Endometrium (tissue), 2 donors: ENCODE measurements at regions not wholly inside any gene's neighbourhood (a gene's known extent, or its start where the extent isn't known, plus 50 kb on each side); places are given as distances from the start of the nearest gene placed in this dataset.

Experiments
- FAIRE-seq: peaks from 2 replicates; lab custom pipeline; 2012; peaks lifted over from hg19 to GRCh38; lab: Jason Lieb, UNC
- donor health status: control.
- donor health status: control.

- peak; percentile 61 for FAIRE-seq
These were observed 319.5 kb upstream of the OBI1 start for GRCh38 chr13:78978381-78978998.

- no peak for FAIRE-seq
These were observed 318.4 kb upstream of the OBI1 start for GRCh38 chr13:78977311-78977710.

DNA sequence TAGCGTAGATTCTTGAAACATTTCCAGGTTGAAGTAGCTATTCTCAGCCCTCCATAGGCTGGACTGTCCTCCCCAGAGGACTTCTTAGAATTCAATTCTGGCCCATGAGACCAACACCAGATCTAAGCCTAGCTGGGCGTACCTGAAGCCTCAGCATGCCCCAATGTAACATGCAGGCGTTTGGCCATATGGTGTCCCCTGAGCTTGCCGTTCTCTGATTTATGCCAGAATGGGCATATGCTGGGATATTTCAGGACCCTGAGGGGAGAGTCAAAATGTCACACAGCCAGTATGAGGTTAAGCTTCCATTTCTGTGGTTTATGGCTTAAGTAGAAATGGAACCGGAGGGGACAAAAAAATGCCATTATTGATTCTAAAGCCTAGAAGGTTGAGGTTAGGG, 317.7 kb upstream of the OBI1 start:
- FAIRE-seq, result no peak

DNA sequence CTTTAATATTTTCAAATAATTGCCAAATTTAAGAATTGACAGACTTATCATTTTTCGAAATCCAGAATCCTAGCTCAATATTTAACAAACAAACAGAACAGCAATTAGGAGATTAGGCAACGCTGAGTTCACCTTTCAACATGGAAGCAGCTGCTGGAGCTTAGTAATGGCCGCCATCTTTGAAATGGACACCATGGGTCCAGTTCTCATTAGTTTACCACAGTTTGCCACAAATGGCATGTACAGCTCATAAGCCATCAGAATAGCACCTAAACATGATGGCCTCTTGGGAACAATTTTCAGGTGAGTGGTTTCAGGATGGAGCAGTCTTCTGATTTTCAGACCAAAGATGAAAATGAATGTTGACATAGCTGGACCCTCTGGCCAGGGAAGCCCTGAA, 313.6 kb upstream of the OBI1 start:
- FAIRE-seq, result no peak

- no peak for FAIRE-seq
These were observed 312.5 kb upstream of the OBI1 start for GRCh38 chr13:78971355-78972025.

- no peak for FAIRE-seq
These were observed 301.9 kb upstream of the OBI1 start for GRCh38 chr13:78960881-78961280.

- FAIRE-seq, result no peak
These were observed 299.1 kb upstream of the OBI1 start for GRCh38 chr13:78958006-78958405.

DNA sequence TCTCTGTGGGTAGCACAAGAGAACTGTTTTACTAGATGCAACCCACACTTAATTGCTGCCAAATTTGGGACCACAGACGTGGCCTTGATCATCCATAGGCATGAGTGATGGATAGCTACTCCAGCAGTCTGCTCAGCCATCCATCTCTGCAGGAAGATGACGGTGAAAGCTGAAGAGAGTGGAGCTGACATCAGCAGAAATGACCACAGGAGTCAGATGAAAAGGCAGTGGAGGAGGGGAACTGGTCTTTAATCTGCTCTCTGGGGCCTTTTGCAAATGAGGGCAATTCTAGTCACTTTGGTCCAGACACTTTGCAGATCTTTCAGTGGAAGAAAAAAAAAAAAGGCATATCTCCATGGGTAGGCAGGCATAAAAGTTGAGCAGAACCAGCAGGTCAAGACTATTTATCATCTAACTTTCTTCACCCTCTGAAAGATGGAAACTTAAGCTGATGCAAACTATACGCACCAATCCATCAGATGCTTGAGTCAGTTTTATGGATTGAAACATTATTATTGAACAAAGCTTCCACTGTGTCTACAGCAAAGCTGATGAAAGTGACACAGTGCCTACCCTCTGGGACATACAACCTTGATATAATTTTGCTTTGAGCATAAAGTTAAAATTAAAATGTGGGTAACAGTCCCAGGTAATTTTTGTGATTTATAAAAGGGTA, 281.6 kb upstream of the OBI1 start:
- FAIRE-seq, result no peak

GRCh38 chr13:78934336-78934735, 275.4 kb upstream of the OBI1 start:
- FAIRE-seq, result no peak

- FAIRE-seq, result no peak
These were observed 256.1 kb upstream of the OBI1 start for GRCh38 chr13:78915015-78915414.

DNA sequence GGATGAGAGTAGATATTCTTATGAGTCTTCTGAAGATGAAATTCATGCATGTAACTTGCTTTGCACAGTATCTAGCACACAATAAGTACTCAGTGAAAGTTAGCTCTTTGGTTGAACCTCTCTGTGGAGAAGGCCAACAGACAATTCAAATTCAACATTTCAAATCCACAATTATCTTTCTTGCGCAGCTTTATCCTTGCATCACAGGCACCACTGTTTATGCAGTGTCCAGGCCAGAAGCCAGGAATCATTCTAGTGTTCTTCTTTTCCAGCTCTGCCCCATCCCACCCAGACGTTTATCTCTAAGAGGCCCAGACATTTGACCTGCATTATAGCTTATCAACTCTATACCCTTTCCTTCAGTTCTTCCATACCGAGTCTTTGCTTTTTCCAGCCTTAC, 254.7 kb upstream of the OBI1 start:
- FAIRE-seq, result no peak

DNA sequence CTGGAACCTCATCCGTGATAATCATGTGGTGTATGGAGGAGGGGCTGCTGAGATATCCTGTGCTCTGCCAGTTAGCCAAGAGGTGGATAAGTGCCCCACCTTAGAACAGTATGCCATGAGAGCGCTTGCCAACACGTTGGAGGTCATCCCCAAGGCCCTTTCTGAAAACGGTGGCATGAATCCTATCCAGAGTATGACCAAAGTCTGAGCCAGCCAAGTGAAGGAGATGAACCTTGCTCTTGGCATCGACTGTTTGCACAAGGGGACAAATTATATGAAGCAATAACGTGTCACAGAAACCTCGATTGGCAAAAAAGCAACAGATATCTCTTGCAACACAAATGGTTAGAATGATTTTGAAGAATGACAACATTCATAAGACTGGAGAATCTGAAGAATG, 251.2 kb upstream of the OBI1 start:
- no peak for FAIRE-seq

DNA sequence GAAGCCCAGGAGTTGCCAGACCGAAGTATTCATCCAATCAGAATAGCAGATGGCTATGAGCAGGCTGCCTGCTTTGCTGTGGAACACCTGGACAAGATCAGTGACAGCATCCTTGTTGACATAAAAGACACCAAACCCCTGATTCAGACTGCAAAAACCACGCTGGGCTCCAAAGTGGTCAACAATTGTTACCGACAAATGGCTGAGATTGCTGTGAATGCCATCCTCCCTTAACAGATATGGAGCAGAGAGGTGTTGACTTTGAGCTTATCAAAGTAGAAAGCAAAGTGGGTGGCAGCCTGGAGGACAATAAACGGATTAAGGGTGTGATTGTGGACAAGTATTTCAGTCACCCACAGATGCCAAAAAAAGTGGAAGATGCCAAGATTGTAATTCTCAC, 250.3 kb upstream of the OBI1 start:
- no peak for FAIRE-seq

DNA sequence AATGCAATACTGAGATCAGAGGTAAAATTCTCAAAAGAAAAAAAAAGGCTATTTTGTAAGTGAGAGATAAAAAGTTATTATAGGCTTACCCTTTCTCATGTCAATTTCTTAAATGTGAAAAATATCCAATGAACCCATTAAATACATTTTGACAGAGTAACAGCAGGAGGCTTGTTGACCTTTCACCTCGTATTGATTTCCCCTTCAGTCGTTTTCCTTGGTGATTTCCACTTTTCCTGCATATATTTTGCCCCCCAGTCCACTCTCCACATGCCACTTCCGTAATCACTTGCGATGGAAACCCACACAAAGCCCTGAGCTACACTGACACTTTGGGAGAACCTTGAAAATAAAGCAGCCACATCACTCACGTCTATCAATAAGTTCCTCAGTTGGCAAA, 248.1 kb upstream of the OBI1 start:
- no peak for FAIRE-seq

DNA sequence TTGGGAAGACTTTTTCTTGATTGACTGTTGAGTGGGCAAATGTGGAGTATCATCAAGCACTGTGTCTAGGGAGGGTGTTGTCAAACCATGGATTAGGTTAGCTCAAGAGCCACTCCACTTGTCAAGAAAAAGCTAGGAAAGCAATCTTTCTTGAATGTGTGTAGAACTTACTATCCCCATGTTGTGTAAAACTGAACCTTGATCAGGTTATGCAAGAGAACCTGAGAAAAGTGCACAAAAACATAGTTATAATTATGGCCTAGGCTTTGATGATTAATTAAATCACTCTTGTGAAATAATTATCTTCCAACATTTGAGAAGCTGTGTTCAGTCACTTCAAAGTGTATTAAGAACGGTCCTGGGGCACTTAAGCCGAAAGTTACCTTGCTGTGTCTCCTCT, 238.2 kb upstream of the OBI1 start:
- FAIRE-seq, result no peak

- no peak for FAIRE-seq
These were observed 225.6 kb upstream of the OBI1 start for GRCh38 chr13:78884571-78884970.

- no peak for FAIRE-seq
These were observed 222.8 kb upstream of the OBI1 start for GRCh38 chr13:78881751-78882150.

DNA sequence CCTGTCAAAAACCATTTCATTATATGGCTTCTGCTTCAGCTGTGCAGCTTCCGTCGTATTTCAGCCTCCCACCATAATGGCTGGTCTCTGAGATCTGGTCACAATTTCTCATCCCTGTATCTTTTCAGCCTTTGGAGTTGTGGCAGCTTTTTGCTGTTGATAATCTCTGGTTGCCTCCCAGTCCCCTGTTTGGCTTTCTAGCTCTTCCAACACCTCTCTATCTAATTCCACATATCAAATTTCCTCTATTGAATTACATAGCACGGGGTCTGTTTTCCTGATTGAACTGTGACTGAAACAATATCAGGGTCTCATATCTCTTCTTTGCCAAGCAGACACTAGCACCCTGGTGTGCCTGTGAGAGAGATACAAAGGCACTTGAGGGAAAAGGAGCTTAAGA, 222.1 kb upstream of the OBI1 start:
- no peak for FAIRE-seq

GRCh38 chr13:78876915-78877549, 218.1 kb upstream of the OBI1 start:
- no peak for FAIRE-seq

- no peak for FAIRE-seq
These were observed 217.0 kb upstream of the OBI1 start for GRCh38 chr13:78875792-78876580.

DNA sequence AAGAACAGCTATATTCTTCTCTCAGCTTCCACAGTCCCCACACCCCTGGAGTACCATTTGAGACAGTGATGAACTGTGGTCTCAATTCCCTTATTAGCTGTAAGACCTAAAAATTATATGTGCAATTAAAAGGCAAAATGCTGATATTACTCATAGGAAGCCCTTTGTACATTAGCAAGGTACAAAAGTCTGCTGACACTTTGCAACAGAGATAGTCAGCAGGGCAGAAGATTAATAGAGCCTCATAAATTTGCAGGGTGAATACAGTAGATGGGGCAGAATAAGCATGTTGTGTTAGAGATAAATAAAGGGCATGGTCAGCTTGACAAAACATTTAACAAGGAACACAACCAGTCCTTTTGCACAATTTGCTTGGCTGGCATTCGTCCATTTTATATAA, 210.0 kb upstream of the OBI1 start:
- FAIRE-seq, result no peak

GRCh38 chr13:78867655-78868054, 208.7 kb upstream of the OBI1 start:
- no peak for FAIRE-seq
